M059J (cell line): ENCODE measurements at regions not wholly inside any gene's neighbourhood (a gene's known extent, or its start where the extent isn't known, plus 50 kb on each side); places are given as distances from the start of the nearest gene placed in this dataset.

Experiments used
- DNase-seq: peaks from one replicate; pipeline ENCODE4 v3.0.0-alpha.2; 2012; ENCODE audit warnings: low read depth

DNA sequence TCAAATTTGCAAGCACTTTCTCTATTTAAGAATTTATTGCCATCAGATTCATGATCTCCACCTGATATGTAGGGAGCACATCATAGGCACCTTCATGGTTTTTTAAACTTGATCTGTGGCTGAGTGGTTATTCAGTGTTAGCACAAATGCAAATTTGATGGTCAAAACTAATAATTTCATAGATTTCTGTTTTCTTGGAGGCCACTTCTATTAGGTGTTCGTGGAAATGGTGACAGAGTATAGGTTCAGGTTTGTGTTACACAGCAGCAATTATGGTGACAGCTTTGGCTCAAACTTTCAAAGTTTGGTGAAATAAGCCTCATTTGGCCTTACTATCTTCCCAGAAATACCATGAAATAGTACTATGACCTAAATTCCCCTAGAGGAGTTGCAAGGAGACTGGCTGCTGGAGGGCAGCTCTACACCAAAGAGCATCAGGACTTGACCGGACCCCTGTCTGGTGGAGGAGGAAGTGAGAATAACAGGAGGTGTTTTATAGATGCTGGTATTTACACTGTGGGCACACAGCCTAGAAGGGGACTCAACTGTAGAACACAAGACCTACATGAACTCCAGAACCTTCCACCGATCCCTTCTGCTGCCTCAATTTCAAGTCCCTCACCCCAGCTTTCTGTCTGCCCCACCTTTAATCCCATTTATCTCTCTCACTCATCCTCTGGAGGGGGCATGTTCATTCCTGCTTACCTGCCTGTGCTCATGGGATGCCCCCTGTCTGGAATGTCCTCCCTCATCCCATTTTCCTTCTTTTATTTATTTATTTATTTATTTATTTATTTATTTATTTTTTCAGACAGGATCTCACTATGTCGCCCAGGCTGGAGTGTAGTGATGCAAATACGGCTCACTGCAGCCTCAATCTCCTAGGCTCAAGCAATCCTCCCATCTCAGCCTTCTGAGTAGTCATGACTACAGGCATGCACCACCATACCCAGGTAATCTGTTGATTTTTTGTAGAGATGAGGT is 132.9 kb upstream of the SIX2 start:
- no peak for DNase-seq

DNA sequence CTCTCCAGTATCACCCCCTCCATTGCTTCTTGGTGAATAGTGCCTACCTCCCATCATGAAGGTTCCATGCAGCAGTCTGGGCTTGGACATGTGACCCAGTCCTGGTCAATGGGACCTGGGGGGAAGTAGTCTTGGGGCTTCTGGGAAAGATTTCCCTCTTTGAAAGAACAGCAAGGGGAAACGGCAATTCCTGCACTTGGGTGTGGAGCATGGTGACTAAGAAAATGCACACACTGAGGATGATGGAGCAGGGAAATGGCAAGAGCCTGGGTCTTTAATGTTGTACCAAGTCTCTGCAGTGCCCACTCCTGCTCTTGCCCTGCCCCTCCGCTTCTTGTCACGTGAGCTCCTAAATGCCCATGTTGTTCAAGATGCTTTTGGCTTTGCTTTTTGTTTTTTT is 131.4 kb upstream of the SIX2 start:
- DNase-seq = no peak

DNA sequence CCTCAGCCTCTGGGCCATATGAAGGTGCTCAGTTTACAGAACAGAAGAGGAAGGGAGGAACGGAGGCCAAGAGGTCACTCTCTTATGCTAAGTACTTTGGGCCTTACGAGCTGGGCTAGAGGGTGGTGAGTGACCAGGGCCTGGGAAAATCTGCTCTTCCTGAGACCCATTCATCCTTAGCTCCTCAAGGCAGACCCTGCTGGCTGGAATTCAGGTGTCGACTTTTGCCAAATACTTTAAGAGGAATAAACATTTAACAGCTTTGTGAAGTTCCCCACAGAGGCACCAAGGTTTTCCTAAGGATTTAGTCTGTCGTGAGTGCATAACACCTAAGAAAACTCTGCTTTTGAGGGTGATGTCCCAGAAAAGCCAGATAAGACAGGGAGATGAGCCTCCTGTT is 129.7 kb upstream of the SIX2 start:
- DNase-seq = no peak

DNA sequence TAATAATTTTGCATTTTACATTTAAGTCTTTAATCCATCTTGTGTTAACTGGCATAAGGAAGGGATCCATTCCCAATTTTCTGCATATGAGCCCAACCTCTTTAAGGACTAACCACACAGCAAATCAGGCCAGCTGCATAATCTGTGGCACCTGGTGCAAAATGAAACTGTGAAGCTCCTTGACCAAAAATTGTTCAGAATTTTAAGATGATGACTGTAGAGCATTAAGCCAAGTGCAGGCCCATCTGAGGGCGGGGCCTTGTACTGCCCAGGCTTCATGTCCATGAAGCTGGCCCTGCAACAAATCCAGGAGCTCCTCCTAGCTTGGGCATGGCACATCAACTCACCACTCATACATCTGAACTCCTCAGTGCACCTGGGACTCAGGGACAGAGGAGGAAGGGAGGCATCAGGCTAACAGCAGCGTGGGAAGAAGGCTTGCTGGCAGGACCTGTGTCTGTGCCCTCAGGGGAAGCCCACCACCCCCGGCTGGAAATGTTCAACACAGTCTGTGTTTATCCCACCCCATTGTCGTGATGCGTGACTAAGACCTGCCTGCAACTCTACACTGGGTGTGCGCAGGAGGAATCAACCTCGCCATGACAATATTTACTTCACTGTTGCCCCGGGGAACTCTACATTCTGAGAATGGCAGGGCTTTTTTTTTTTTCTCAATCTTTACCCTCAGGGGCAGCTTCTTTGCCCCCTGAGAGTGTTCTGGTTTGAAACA is 128.9 kb upstream of the SIX2 start:
- DNase-seq = no peak

DNA sequence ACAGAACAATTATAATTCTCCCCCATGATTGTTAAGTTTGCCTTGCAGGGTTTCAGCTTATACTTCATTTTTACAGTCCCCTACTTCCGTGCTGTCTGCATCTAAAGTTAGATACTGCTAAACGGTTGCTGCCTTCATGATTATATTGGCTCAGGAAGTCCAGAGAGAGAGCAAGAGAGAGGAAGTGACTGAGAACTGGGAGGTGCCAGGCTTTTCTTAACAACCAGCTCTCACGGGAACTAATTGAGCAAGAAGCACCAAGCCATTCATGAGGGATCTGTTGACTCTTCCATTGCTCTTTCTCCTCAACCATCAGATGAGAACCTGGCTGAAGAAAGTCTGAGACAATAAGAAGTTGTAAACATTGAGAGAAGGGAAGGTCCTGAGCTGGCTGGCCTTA is 125.5 kb upstream of the SIX2 start:
- peak; percentile 35 for DNase-seq

DNA sequence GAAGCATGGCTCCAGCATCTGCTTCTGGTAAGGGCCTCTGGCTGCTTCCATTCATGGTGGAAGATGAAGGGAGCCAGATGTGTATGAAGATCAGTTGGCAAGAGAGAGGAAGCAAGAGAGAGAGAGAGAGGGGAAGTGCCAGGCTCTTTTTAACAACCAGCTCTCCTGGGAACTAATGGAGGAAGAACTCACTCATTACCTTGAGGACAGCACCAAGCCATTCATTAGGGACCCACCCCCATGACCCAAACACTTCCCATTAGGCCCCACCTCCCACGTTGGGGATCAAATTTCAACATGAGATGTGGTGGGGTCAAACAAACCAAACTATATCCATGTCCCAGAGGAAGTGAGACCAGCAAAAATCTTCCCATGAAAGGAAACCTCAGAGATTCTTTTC is 124.8 kb upstream of the SIX2 start:
- DNase-seq = peak; percentile 21

DNA sequence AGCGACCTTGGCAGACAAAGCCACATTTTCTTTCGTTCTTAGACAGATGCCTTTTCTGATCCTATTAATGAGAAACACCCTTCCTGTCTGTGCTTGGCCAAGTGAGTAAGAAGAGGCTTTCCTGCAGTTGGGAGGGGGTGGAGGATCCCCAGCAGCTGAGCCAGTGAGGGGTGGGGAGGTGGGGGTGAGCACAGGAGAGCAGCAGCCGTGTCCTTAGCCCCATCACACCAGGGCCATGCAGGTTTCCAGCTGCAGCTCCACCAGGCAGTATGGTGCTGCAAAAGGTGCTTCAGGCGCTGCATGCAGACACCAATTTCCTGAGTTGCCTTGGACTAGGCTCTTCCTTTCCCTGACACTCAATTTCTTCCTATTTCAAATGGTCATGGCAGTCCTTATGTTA is 123.3 kb upstream of the SIX2 start:
- DNase-seq = no peak

DNA sequence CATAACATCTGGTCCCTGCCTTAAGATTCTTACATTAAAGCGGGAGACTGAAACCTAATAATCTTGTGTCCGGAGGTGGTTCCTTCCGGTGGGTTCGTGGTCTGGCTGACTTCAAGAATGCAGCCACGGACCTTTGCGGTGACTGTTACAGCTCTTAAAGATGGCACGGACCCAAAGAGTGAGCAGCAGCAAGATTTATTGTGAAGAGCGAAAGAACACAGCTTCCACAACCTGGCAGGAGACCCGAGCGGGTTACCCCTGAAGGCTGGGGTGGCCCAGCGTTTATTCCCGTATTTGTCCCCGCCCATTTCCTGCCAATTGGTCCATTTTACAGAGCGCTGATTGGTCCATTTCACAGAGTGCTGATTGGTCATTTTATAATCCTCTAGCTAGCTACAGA is 122.3 kb upstream of the SIX2 start:
- DNase-seq = peak; percentile 87

DNA sequence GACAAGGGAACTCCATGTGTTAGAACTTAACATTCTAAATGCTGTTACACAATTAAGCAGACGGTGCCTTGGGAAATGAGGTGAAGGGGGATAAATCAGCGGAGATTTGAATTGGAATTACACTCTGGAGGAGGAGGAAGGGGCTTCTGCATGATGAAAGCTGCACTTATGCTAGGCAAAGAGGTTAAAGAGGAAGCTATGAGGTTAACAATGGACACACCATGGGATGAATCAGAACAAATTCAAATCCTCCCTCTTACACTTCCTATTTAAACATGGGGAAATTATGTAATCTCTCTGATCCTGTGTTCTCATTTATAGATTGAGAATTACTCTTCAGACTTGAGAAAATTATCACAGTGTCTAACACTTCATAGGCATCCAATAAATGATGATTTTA is 121.5 kb upstream of the SIX2 start:
- DNase-seq = no peak

DNA sequence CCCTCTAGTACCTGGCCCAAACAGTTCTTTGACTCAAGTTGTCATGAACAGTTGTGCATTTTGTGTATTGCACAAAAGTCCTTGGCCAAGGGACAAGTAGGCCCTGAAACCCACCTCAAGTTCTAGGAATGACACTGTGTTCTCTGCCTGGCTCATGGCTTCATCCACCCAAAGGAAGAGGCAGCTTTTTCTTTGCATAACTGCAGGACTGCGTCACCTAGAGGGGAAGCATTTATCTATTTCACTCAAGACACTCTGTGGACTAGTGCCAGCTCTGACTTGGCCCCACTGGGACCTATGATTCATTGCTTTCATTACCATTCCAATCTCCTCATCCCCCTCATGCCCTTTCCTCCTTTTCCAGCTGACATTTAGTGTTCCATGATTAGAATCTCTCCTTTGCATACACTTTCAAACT is 119.3 kb upstream of the SIX2 start:
- DNase-seq = peak; percentile 98

DNA sequence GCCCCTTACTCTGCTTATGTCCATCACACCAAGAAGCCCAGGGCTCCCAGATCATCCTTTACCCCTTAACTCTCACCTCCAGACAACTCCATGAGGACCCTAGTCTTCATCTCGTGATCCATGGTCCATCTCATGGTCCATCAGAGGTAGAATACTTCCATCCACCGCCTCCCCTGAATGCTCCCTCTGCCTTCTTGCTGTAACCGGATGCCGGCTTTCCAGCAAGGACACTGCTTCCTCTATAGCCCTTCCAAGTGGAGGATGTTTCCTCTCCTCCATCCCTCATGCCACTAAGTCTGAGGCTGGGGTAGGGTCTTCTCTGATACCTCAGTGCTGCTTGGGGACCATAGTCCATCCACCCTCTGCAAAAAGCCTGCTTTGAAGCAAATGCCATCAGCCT is 118.6 kb upstream of the SIX2 start:
- DNase-seq = no peak

DNA sequence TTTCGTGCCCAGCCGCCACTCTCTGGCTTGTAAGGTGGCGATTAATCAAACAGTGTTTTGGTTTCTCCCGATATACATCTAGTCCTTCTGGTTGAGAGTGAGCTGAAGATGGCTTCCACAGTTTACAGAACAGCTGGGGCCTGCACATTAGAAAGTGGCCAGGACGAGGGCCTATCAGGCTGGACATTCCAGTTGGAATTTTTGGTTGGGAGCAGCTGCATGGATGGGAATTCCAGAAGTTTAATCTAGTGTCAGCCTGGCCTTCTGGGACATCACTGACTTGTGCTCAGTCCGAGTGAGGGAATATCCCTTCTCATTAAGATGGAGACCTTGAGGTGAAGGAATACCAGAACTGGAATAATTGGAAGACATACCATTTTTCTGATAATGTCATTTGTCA is 118.1 kb upstream of the SIX2 start:
- no peak for DNase-seq

DNA sequence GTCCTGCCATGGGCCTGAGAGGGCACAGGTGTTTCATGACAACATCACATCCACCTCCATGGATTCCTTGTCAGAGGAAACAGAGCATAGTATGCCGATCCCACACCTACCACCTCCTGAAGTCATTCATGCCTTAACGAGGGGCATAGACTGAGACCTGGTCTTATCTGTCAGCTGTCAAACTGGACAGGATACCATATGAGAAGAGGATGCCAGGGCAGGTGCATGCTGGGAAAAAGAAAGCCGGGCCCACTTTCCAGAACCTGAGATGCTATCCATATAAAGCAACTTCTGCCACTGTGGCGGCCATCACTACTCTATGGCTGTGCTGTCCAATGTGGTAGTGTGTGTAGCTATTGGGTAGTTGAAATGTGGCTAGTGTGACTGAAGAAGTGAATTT is 116.0 kb upstream of the SIX2 start:
- no peak for DNase-seq

DNA sequence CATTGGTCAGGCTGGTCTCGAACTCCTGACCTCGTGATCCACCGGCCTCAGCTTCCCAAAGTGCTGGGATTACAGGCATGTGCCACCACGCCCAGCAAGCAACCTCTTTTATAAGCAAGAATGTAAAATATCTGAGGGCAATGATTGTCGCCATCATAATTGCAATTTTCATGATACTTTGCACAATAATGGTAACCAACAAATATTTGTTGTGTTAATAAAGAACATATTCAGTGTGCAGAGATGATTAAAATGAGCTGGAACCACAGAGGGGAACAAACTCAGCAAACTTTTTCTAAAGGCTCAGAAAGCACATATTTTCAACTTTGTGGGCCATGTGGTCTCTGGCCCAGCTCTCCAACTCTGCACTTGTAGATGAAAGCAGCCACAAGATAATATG is 115.2 kb upstream of the SIX2 start:
- no peak for DNase-seq

DNA sequence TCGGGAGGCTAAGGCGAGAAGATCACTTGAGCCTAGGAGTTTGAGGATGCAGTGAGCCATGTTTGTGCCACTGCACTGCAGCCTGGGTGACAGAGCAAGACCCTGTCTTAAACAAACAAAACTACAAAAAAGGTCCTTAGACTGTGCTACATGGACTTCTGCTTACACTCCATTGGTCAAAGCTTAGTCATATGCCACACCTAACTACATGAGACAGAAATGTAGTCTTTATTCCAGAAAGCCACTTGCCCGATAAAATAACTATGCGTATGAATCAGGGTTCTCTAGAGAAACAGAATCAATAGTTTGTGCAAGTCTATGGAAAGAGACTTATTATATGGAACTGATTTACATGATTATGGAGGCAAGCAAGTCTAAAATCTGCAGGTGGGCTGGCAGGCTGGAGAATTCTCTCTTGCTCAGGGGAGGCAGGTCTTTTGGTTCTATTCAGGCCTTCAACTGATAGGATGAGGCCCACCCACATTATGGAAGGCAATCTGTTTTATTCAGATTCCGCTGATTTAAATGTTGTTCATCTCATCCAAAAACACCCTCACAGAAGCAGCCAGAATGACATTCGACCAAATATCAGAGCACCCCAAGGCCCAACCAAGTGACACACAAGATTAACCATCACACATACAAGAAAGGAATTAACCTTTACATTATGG is 114.4 kb upstream of the SIX2 start:
- no peak for DNase-seq

DNA sequence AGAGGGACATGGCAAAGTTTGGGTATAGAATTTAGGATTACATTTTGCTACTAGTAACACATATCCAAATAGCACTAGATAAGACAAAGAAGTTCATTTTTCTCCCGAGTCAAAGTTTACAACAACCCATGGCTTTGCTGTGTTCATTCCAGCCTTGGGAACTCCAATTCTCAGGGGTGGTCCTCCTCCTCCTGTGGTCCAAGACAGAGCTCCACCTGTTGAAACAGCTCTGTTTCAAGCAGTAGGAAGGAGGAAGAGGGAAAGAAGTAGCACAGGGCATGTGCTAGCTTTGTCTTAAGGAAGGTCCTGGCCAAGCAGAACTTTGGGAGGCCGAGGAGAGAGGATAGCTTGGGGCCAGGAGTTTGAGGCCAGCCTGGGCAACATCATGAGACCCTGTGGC is 113.8 kb upstream of the SIX2 start:
- no peak for DNase-seq

DNA sequence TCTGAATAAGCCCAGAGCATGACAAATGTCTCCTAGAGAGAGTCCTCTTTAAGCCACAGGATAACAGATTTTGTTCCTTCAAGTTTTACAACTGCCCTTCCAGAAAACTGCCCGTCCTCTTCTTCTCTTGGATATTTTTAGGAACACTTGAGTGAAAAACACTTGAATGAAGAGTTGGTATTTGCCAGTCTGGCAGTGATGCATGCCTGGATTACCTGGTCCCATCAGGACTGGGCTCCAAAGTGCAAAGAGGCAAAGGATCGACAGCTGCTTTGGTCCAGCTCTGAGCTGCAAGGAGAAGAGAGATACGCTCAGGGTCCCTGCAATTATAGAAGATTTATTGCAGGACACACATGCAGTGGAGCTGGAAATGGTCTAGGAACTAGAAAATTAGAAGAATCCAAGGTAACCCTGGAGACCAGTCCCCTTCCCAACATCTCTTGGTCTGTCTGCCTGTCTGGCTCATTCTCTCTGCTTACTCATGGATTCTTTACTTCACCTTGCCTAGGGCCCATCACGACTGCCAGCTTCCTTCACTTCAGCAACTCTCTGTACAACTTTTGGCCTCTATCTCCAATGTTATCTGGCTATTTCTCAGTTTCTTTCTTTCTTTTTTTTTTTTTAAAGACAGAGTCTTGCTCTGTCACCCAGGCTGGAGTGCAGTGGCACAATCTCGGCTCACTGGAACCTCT is 112.1 kb upstream of the SIX2 start:
- DNase-seq = peak; percentile 48

DNA sequence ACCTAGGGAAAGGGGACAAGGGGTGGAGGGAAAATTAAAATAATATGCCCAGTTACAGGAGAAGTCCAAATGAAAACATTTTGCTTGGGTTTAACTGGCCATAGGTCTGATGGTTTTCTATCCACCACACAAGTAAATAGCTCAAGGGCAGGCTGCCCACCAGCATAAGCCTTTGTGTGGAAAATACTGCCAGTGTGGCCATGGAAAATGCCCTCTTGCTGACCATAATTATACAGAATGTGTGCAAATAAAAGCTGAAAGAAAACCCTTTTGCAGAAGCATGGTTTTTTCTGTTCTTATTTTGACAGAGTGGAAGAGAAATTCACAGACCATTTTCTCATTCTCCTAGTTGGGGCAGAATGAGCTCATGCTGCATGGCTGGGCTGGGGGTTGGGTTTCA is 111.3 kb upstream of the SIX2 start:
- DNase-seq = peak; percentile 93

DNA sequence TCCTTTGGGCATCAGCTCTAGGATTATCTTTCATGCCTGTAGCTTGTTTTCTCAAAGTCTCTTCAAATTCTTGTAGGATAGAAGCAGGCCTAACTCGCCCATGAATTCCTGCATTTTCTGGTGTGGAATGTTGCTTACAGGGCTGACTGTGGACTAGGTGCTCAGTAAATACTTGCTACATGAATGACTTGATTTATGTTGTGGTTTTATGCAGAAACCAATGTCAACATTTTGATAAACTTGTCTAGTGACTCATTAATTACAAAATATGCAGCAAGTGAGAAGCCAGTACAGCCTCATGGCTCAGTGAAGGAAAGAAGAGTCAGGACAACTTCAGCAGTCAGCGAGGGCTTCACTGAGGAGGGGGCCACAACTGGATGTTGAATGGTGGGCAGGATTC is 110.6 kb upstream of the SIX2 start:
- peak; percentile 95 for DNase-seq

DNA sequence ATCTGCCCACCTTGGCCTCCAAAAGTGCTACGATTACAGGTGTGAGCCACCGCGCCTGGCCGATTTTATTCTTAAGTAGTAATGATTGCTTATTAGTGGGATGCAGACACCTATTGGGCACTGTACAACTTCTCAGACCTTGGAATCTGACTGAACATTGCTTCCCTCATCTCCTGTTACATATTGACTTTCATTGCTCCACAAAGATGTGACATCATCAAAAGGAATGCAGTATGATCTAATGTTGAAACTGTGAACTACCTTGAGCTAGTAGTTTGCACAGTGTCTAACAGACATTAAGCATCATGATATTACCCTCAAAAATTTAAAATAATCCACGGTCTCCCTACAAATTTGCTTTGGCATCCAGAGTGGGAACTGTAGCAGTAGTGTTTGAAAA is 109.8 kb upstream of the SIX2 start:
- DNase-seq = peak; percentile 77

DNA sequence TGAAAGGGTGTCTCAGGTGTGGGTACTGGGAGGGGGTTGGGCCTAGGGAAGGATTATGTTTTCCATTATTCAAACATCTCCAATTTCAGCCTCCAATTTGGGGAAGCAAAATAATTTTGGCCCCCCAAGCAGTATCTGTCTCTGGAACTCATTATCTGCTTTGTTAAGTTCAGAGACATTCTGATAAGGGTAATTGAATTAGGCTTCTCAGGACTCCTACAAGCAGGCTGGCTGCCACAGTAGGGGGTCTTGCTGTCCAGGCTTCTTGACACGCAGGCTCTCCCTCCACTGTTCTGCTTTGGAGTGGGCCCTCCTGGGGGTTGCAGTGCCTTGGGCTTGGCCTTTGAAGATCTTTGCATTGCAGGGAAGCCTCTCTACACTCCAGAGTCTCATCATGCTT is 108.1 kb upstream of the SIX2 start:
- no peak for DNase-seq

DNA sequence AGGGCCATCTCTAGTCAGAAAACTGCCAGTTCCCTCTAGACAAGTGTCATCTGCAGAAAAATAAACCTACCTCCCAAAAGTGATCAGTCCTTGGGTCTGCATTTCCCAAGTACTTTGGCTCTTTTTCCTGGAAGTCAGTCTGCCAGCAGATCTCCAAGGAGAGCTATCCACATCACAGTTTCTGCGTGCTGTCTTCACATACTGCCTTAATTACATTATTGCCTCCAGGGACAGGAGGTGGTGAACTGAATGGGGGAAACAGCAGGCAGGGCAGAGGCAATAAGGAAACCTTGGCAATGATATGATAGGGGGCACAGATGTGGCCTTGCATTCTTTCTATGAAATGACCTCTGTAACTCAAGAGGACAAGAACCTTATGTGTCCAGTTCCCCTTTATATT is 105.9 kb upstream of the SIX2 start:
- no peak for DNase-seq
